Liver (tissue), 7 donors: ENCODE measurements at regions not wholly inside any gene's neighbourhood (a gene's known extent, or its start where the extent isn't known, plus 50 kb on each side); places are given as distances from the start of the nearest gene placed in this dataset.

Experiments
- DNase-seq: peaks from one replicate; pipeline ENCODE4 v3.0.0-alpha.2; 2017; ENCODE audit warnings: low spot score
- H3K27ac ChIP-seq, 2 donors: one replicate each; pipeline ENCODE4 v1.7.0; 2013; ENCODE audit warnings: inconsistent platforms in 2 of 2, low read length in 2 of 2, control low read depth in 1 of 2, low read depth in 1 of 2, mild to moderate bottlenecking in 1 of 2
- H3K27me3 ChIP-seq, 4 donors: one replicate each; pipeline versions ENCODE4 v1.6.1 to v1.7.0; 2013; ENCODE audit warnings: low read length in 3 of 4, inconsistent platforms in 1 of 4, mild to moderate bottlenecking in 1 of 4, moderate library complexity in 1 of 4; ENCODE audit not compliant: control insufficient read depth in 4 of 4, insufficient read depth in 4 of 4
- H3K36me3 ChIP-seq, 4 donors: one replicate each; pipeline versions ENCODE4 v1.6.1 to v1.7.0; 2013; ENCODE audit warnings: low read length in 3 of 4, mild to moderate bottlenecking in 3 of 4, low read depth in 1 of 4, moderate library complexity in 1 of 4; ENCODE audit not compliant: control insufficient read depth in 4 of 4, insufficient read depth in 3 of 4
- H3K4me1 ChIP-seq, 4 donors: one replicate each; pipeline versions ENCODE4 v1.6.1 to v1.7.0; 2013; ENCODE audit warnings: low read length in 3 of 4, mild to moderate bottlenecking in 3 of 4, moderate library complexity in 1 of 4; ENCODE audit not compliant: control insufficient read depth in 4 of 4, insufficient read depth in 4 of 4
- H3K4me3 ChIP-seq, 3 donors: one replicate each; pipeline versions ENCODE4 v1.6.1 to v1.7.0; 2013; ENCODE audit warnings: low read length in 3 of 3, control low read depth in 1 of 3, low read depth in 1 of 3, mild to moderate bottlenecking in 1 of 3
- H3K9ac ChIP-seq, 2 donors: one replicate each; pipeline ENCODE4 v1.7.0; 2013; ENCODE audit warnings: low read length in 2 of 2, mild to moderate bottlenecking in 2 of 2, moderate library complexity in 2 of 2, control low read depth in 1 of 2, low read depth in 1 of 2
- H3K9me3 ChIP-seq, 4 donors: one replicate each; pipeline versions ENCODE4 v1.6.1 to v1.7.0; 2013; ENCODE audit warnings: low read length in 3 of 4; ENCODE audit not compliant: control insufficient read depth in 4 of 4
- ATF3 ChIP-seq: IDR thresholded peaks from 2 replicates; pipeline ENCODE4 v1.6.1; 2016; ENCODE audit warnings: antibody characterized with exemption
- EGR1 ChIP-seq, 2 donors: IDR thresholded peaks; 2 replicates each; pipeline ENCODE4 v1.6.1; 2016 to 2018; ENCODE audit warnings: antibody characterized with exemption in 2 of 2, low read depth in 2 of 2
- FOXA1 ChIP-seq: IDR thresholded peaks from 2 replicates; pipeline ENCODE4 v1.6.1; 2016; ENCODE audit warnings: antibody characterized with exemption
- FOXA2 ChIP-seq: IDR thresholded peaks from 2 replicates; pipeline ENCODE4 v1.6.1; 2016; ENCODE audit warnings: antibody characterized with exemption
- GABPA ChIP-seq, 2 donors: IDR thresholded peaks in 1 of 2; conservative IDR thresholded peaks in 1 of 2; 2 replicates each; pipeline ENCODE4 v1.6.1; 2016; ENCODE audit warnings: antibody characterized with exemption in 2 of 2, mild to moderate bottlenecking in 1 of 2, moderate library complexity in 1 of 2
- MAX ChIP-seq: IDR thresholded peaks from 2 replicates; pipeline ENCODE4 v1.6.1; 2016; ENCODE audit warnings: antibody characterized with exemption
- NR2F2 ChIP-seq: IDR thresholded peaks from 2 replicates; pipeline ENCODE4 v1.6.1; 2016; ENCODE audit warnings: antibody characterized with exemption
- RAD21 ChIP-seq, 2 donors: IDR thresholded peaks; 2 replicates each; pipeline ENCODE4 v1.6.1; 2016; ENCODE audit warnings: antibody characterized with exemption in 2 of 2, mild to moderate bottlenecking in 2 of 2
- REST ChIP-seq: IDR thresholded peaks from 2 replicates; pipeline ENCODE4 v1.6.1; 2016; ENCODE audit warnings: antibody characterized with exemption, mild to moderate bottlenecking
- SP1 ChIP-seq: IDR thresholded peaks from 2 replicates; pipeline ENCODE4 v1.6.1; 2018; ENCODE audit warnings: antibody characterized with exemption, mild to moderate bottlenecking
- TAF1 ChIP-seq: conservative IDR thresholded peaks from 2 replicates; pipeline ENCODE4 v1.6.1; 2016; ENCODE audit warnings: antibody characterized with exemption, mild to moderate bottlenecking
- YY1 ChIP-seq: IDR thresholded peaks from 2 replicates; pipeline ENCODE4 v1.6.1; 2016; ENCODE audit warnings: antibody characterized with exemption, mild to moderate bottlenecking
- ZBTB33 ChIP-seq: IDR thresholded peaks from 2 replicates; pipeline ENCODE4 v1.6.1; 2016; ENCODE audit warnings: antibody characterized with exemption
- WGBS: extraction: QIAGEN DNeasy Blood & Tissue Kit; methylation state at CpG from one replicate; pipeline ENCODE4 v1.1.7; 2013; 5-methylcytosine and 5-hydroxymethylcytosine counted together
- donor health status: healthy.
- donor health status: healthy.
- donor health status: healthy.
- donor health status: healthy.

- no peaks in the 10 kb centered on the region for H3K36me3 ChIP-seq
Measured at GRCh38 chr3:53973905-53974304, 82.2 kb upstream of the SELENOK start.

GRCh38 chr3:53970661-53971060 is 79.0 kb upstream of the SELENOK start:
- H3K4me3 ChIP-seq, result no peak overlapping the region
- no peak overlapping the region for H3K9ac ChIP-seq
- 41% methylated on average over 3 of the region's 3 CpGs for WGBS
- no peak overlapping the region for H3K27ac ChIP-seq
- H3K9me3 ChIP-seq, result peaks cover 4 to 14% (median 10%) of the 10 kb centered on the region in 4 donors
- DNase-seq, result no peak
- no peaks in the 10 kb centered on the region for H3K27me3 ChIP-seq
- no peaks in the 10 kb centered on the region for H3K36me3 ChIP-seq
- TF ChIP-seq MAX, result no peak
- peak; percentile 97 for TF ChIP-seq REST
- H3K4me1 ChIP-seq, result no peaks in the 10 kb centered on the region

More at GRCh38 chr3:53973905-53974304, 82.2 kb upstream of the SELENOK start:
- H3K4me1 ChIP-seq, result no peaks in the 10 kb centered on the region
- no peak for TF ChIP-seq RAD21 (IDR thresholded peaks at IDR 0.05)
- no peak for TF ChIP-seq ZBTB33
- TF ChIP-seq NR2F2, result no peak
- no peak for TF ChIP-seq REST
- TF ChIP-seq YY1, result no peak
- peaks cover 0 to 5% (median 0%) of the 10 kb centered on the region in 4 donors for H3K27me3 ChIP-seq
- H3K9me3 ChIP-seq, result peaks cover 5 to 9% (median 8%) of the 10 kb centered on the region in 4 donors
- DNase-seq, result no peak
- H3K4me3 ChIP-seq, result no peak overlapping the region
- 77% methylated on average over 4 of the region's 4 CpGs for WGBS
- H3K9ac ChIP-seq, result no peak overlapping the region
- H3K27ac ChIP-seq, result no peak overlapping the region

GRCh38 chr3:53969086-53969485 is 77.4 kb upstream of the SELENOK start:
- Histone ChIP-seq H3K4me1 (no peaks in the 10 kb centered on the region), H3K9me3 (peaks cover 4 to 14% (median 9%) of the 10 kb centered on the region in 4 donors), H3K27me3 (no peaks in the 10 kb centered on the region), H3K27ac (no peak overlapping the region), H3K36me3 (no peaks in the 10 kb centered on the region), H3K9ac (no peak overlapping the region), H3K4me3 (no peak overlapping the region)
- WGBS, result 84% methylated on average over 7 of the region's 7 CpGs
- DNase-seq, result no peak
- no peak for TF ChIP-seq FOXA2
- no peak for TF ChIP-seq GABPA (IDR thresholded peaks at IDR 0.05 in 1 of 2, conservative IDR thresholded peaks at IDR 0.05 in 1 of 2)
- TF ChIP-seq ATF3, result no peak
- TF ChIP-seq YY1, result no peak
- no peak for TF ChIP-seq SP1
- TF ChIP-seq ZBTB33, result no peak
- TF ChIP-seq TAF1, result no peak
- TF ChIP-seq EGR1 (IDR thresholded peaks at IDR 0.05; ENCODE audit: low read depth in 2 of 2), result no peak
- no peak for TF ChIP-seq FOXA1
